T-cell (primary cell): ENCODE measurements at regions not wholly inside any gene's neighbourhood (a gene's known extent, or its start where the extent isn't known, plus 50 kb on each side); places are given as distances from the start of the nearest gene placed in this dataset.
A peak's percentile ranks its signal among the peaks of the same experiment; 100 is the strongest.

Experiments used
- ATAC-seq, 4 experiments: fragments of 200-7000 bp in 3 of 4; fragments of 150-1000 bp in 1 of 4; cut with Tn5 transposase; replicated peaks in 1 of 4; 1 replicate in 3 of 4; 2 replicates in 1 of 4; pipeline ENCODE4 v1.10.0; 2021; ENCODE audit warnings: moderate library complexity in 3 of 4, mild to moderate bottlenecking in 2 of 4, moderate number of reproducible peaks in 1 of 4
- CTCF ChIA-PET, 2 donors: fragments of 300-600 bp; sonication (Branson Sonifier 250); formaldehyde crosslinking; loops; one replicate each; lab custom pipeline; 2022; ENCODE audit warnings: antibody characterized with exemption in 2 of 2; lab: Charles Lee
- POLR2A ChIA-PET, 2 donors: fragments of 300-600 bp; sonication (Branson Sonifier 250); formaldehyde crosslinking; loops; one replicate each; lab custom pipeline; 2022; ENCODE audit warnings: antibody characterized with exemption in 2 of 2; lab: Charles Lee
- DNase-seq, 35 experiments: peaks; one replicate each; pipeline versions ENCODE4 v3.0.0 to v3.0.0-alpha.2; 2013 to 2023
- H3K27ac ChIP-seq: one replicate; pipeline ENCODE4 v1.5.1; 2013; ENCODE audit warnings: low read length
- H3K27me3 ChIP-seq, 2 experiments: replicated peaks in 1 of 2; 1 replicate in 1 of 2; 2 replicates in 1 of 2; pipeline versions ENCODE4 v1.6.1 to v1.7.0; 2013; ENCODE audit warnings: low read length in 1 of 2, mixed read lengths in 1 of 2; ENCODE audit not compliant: control insufficient read depth in 2 of 2, insufficient read depth in 2 of 2; ENCODE audit errors: extremely low read depth in 1 of 2
- H3K36me3 ChIP-seq, 2 donors: 1 replicate in 1 of 2; 2 replicates in 1 of 2; pipeline versions ENCODE4 v1.6.1 to v1.7.0; 2013; ENCODE audit warnings: low read length in 1 of 2; ENCODE audit not compliant: control insufficient read depth in 2 of 2, insufficient read depth in 1 of 2; ENCODE audit errors: extremely low read depth in 1 of 2
- H3K4me1 ChIP-seq, 2 experiments: 1 replicate in 1 of 2; 2 replicates in 1 of 2; pipeline versions ENCODE4 v1.6.1 to v1.7.0; 2013; ENCODE audit warnings: low read length in 2 of 2, mixed read lengths in 1 of 2; ENCODE audit not compliant: insufficient read depth in 2 of 2, control insufficient read depth in 1 of 2; ENCODE audit errors: extremely low read depth in 1 of 2
- H3K4me3 ChIP-seq, 2 donors: 1 replicate in 1 of 2; 2 replicates in 1 of 2; pipeline versions ENCODE4 v1.5.1 to v1.7.0; 2013; ENCODE audit warnings: mild to moderate bottlenecking in 2 of 2, low read length in 1 of 2, moderate library complexity in 1 of 2; ENCODE audit not compliant: control insufficient read depth in 1 of 2; ENCODE audit errors: extremely low read depth in 1 of 2
- H3K9me3 ChIP-seq: 2 replicates; pipeline ENCODE4 v1.7.0; 2013
- H3K27ac Mint-ChIP-seq, 2 donors: one replicate each; pipeline ENCODE4 v1.8.0; 2020 to 2021; ENCODE audit warnings: mild to moderate bottlenecking in 2 of 2, mixed read lengths in 2 of 2
- H3K27me3 Mint-ChIP-seq, 2 donors: one replicate each; pipeline ENCODE4 v1.8.0; 2021 to 2022; ENCODE audit warnings: mixed read lengths in 2 of 2
- H3K36me3 Mint-ChIP-seq: one replicate; pipeline ENCODE4 v1.8.0; 2021; ENCODE audit warnings: mixed read lengths
- H3K4me1 Mint-ChIP-seq, 3 donors: one replicate each; pipeline ENCODE4 v1.8.0; 2020 to 2022; ENCODE audit warnings: mixed read lengths in 3 of 3, mild to moderate bottlenecking in 1 of 3
- H3K4me3 Mint-ChIP-seq, 3 donors: one replicate each; pipeline ENCODE4 v1.8.0; 2020 to 2022; ENCODE audit warnings: mild to moderate bottlenecking in 3 of 3, mixed read lengths in 3 of 3, moderate library complexity in 3 of 3
- H3K9me3 Mint-ChIP-seq, 3 donors: one replicate each; pipeline ENCODE4 v1.8.0; 2020 to 2022; ENCODE audit warnings: mixed read lengths in 3 of 3
- WGBS: methylation state at CpG from one replicate; pipeline ENCODE4 v1.1.5; 2013; ENCODE audit warnings: missing lambda C conversion rate; ENCODE audit not compliant: insufficient coverage; 5-methylcytosine and 5-hydroxymethylcytosine counted together

GRCh38 chr6:15082708-15083107 lies 163.2 kb upstream of the JARID2 start:
- ATAC-seq (no peak), DNase-seq (no peak)
- 81% methylated on average over 2 of the region's 8 CpGs for WGBS
- H3K36me3 Mint-ChIP-seq = no peaks in the 10 kb centered on the region
- H3K4me3 Mint-ChIP-seq = no peak overlapping the region
- no peak overlapping the region for H3K27ac Mint-ChIP-seq
- no peaks in the 10 kb centered on the region for H3K9me3 Mint-ChIP-seq
- Histone ChIP-seq H3K4me1 (peaks cover 0 to 2% of the 10 kb centered on the region in 2 experiments), H3K36me3 (no peaks in the 10 kb centered on the region), H3K27ac (no peak overlapping the region), H3K27me3 (peaks cover 0 to 2% of the 10 kb centered on the region in 2 experiments), H3K4me3 (no peak overlapping the region), H3K9me3 (no peaks in the 10 kb centered on the region)
- H3K27me3 Mint-ChIP-seq = no peaks in the 10 kb centered on the region
- H3K4me1 Mint-ChIP-seq = peaks cover 0 to 10% (median 0%) of the 10 kb centered on the region in 3 donors
- CTCF ChIA-PET = no interaction called here
- POLR2A ChIA-PET = no interaction called here

- no peak for DNase-seq
- Histone ChIP-seq H3K27me3 (no peaks in the 10 kb centered on the region), H3K4me1 (no peaks in the 10 kb centered on the region), H3K27ac (no peak overlapping the region), H3K4me3 (no peak overlapping the region), H3K9me3 (no peaks in the 10 kb centered on the region), H3K36me3 (no peaks in the 10 kb centered on the region)
- no peak for ATAC-seq
- H3K27ac Mint-ChIP-seq = peak overlapping the region in 1 of 2 donors; percentile 13
- no peaks in the 10 kb centered on the region for H3K27me3 Mint-ChIP-seq
- H3K4me3 Mint-ChIP-seq = no peak overlapping the region
- H3K9me3 Mint-ChIP-seq = no peaks in the 10 kb centered on the region
- ChIA-PET CTCF (no interaction called here), POLR2A (interaction anchor here in 1 of 2 donors (0.7 kb wide), 1 partner anchor 1334 kb away, joined by 5 read pairs; no protein-coding TSS in a partner anchor)
- no peaks in the 10 kb centered on the region for H3K36me3 Mint-ChIP-seq
- WGBS = 88% methylated on average over 6 of the region's 12 CpGs
- H3K4me1 Mint-ChIP-seq = peaks cover 0 to 10% (median 0%) of the 10 kb centered on the region in 3 donors
These were observed 159.3 kb upstream of the JARID2 start for GRCh38 chr6:15086348-15087158.

GRCh38 chr6:15087186-15087589 lies 158.7 kb upstream of the JARID2 start:
- Mint-ChIP-seq H3K4me1 (peaks cover 0 to 10% (median 0%) of the 10 kb centered on the region in 3 donors), H3K27me3 (no peaks in the 10 kb centered on the region), H3K9me3 (no peaks in the 10 kb centered on the region), H3K36me3 (no peaks in the 10 kb centered on the region), H3K4me3 (no peak overlapping the region), H3K27ac (no peak overlapping the region)
- ATAC-seq (no peak), DNase-seq (no peak)
- CTCF ChIA-PET = no interaction called here
- Histone ChIP-seq H3K36me3 (no peaks in the 10 kb centered on the region), H3K27ac (no peak overlapping the region), H3K4me3 (no peak overlapping the region), H3K9me3 (no peaks in the 10 kb centered on the region), H3K4me1 (no peaks in the 10 kb centered on the region), H3K27me3 (no peaks in the 10 kb centered on the region)
- POLR2A ChIA-PET = no interaction called here
- WGBS = 89% methylated on average over 3 of the region's 5 CpGs

- no peak for ATAC-seq
- Mint-ChIP-seq H3K4me1 (peaks cover 0 to 10% (median 0%) of the 10 kb centered on the region in 3 donors), H3K36me3 (no peaks in the 10 kb centered on the region), H3K9me3 (no peaks in the 10 kb centered on the region), H3K27me3 (no peaks in the 10 kb centered on the region), H3K27ac (no peak overlapping the region), H3K4me3 (no peak overlapping the region)
- Histone ChIP-seq H3K36me3 (no peaks in the 10 kb centered on the region), H3K4me3 (no peak overlapping the region), H3K4me1 (no peaks in the 10 kb centered on the region), H3K27ac (no peak overlapping the region), H3K27me3 (no peaks in the 10 kb centered on the region), H3K9me3 (no peaks in the 10 kb centered on the region)
- no peak for DNase-seq
- 90% methylated on average over 3 of the region's 7 CpGs for WGBS
- ChIA-PET POLR2A (no interaction called here), CTCF (interaction anchor here in 1 of 2 donors (0.6 to 0.7 kb wide), 2 partner anchors 51 to 84 kb away, joined by 3 to 5 read pairs; no protein-coding TSS in a partner anchor)
These were observed 156.8 kb upstream of the JARID2 start for GRCh38 chr6:15088904-15089568.

- H3K27ac ChIP-seq = no peak overlapping the region
- 87% methylated on average over 8 of the region's 10 CpGs for WGBS
- ATAC-seq = no peak
- H3K4me1 ChIP-seq = no peaks in the 10 kb centered on the region
- no peaks in the 10 kb centered on the region for H3K36me3 Mint-ChIP-seq
- H3K27me3 Mint-ChIP-seq = no peaks in the 10 kb centered on the region
- CTCF ChIA-PET = no interaction called here
- no peak for DNase-seq
- H3K36me3 ChIP-seq = no peaks in the 10 kb centered on the region
- no peaks in the 10 kb centered on the region for H3K9me3 Mint-ChIP-seq
- POLR2A ChIA-PET = interaction anchor here in 1 of 2 donors (0.6 kb wide), 1 partner anchor 153 kb away, joined by 3 read pairs; no protein-coding TSS in a partner anchor
- peaks cover 0 to 10% (median 0%) of the 10 kb centered on the region in 3 donors for H3K4me1 Mint-ChIP-seq
- no peak overlapping the region for H3K4me3 ChIP-seq
- no peaks in the 10 kb centered on the region for H3K27me3 ChIP-seq
- H3K27ac Mint-ChIP-seq = no peak overlapping the region
- no peak overlapping the region for H3K4me3 Mint-ChIP-seq
- H3K9me3 ChIP-seq = no peaks in the 10 kb centered on the region
These were observed 156.2 kb upstream of the JARID2 start for GRCh38 chr6:15089569-15090144.

- no peak for DNase-seq
- no peaks in the 10 kb centered on the region for H3K36me3 Mint-ChIP-seq
- no peaks in the 10 kb centered on the region for H3K9me3 ChIP-seq
- no peak overlapping the region for H3K4me3 ChIP-seq
- 64% methylated on average over 3 of the region's 7 CpGs for WGBS
- ChIA-PET POLR2A (interaction anchor here in 1 of 2 donors (0.6 kb wide), 1 partner anchor 153 kb away, joined by 3 read pairs; no protein-coding TSS in a partner anchor), CTCF (no interaction called here)
- H3K27ac Mint-ChIP-seq = no peak overlapping the region
- H3K4me1 ChIP-seq = no peaks in the 10 kb centered on the region
- H3K36me3 ChIP-seq = no peaks in the 10 kb centered on the region
- peaks cover 0 to 10% (median 0%) of the 10 kb centered on the region in 3 donors for H3K4me1 Mint-ChIP-seq
- no peak overlapping the region for H3K4me3 Mint-ChIP-seq
- no peaks in the 10 kb centered on the region for H3K9me3 Mint-ChIP-seq
- H3K27ac ChIP-seq = no peak overlapping the region
- no peaks in the 10 kb centered on the region for H3K27me3 ChIP-seq
- no peak for ATAC-seq
- H3K27me3 Mint-ChIP-seq = no peaks in the 10 kb centered on the region
These were observed 155.7 kb upstream of the JARID2 start for GRCh38 chr6:15090145-15090579.
